HEK293 (cell line): ENCODE measurements at regions not wholly inside any gene's neighbourhood (a gene's known extent, or its start where the extent isn't known, plus 50 kb on each side); places are given as distances from the start of the nearest gene placed in this dataset.

ENCODE experiments used
- CTCF ChIA-PET: fragments of 350-600 bp; formaldehyde crosslinking; extraction: SDS; loops from one replicate; lab custom pipeline; 2021; ENCODE audit warnings: antibody characterized with exemption; lab: Yijun Ruan, JAX
- POLR2A ChIA-PET: fragments of 300-600 bp; formaldehyde crosslinking; extraction: SDS; loops from one replicate; lab custom pipeline; 2020; ENCODE audit warnings: antibody characterized with exemption, inconsistent platforms; lab: Yijun Ruan, JAX
- H3K27ac ChIP-seq: fragments of 200-500 bp; sonication (Bioruptor generic); 2 replicates; pipeline ENCODE4 v1.5.1; 2014; ENCODE audit warnings: low read depth, low read length, control low read depth, inconsistent platforms; ENCODE audit errors: extremely low read depth
- H3K36me3 ChIP-seq, 2 experiments: fragments of 200-500 bp in 1 of 2; sonication (Bioruptor generic) in 1 of 2; 1 replicate in 1 of 2; 2 replicates in 1 of 2; pipeline ENCODE4 v1.5.1; 2014 to 2017; ENCODE audit warnings: inconsistent platforms in 2 of 2, low read length in 2 of 2; ENCODE audit not compliant: control insufficient read depth in 2 of 2, insufficient read depth in 1 of 2
- H3K4me1 ChIP-seq: fragments of 200-500 bp; sonication (Bioruptor generic); 2 replicates; pipeline ENCODE4 v1.5.1; 2014; ENCODE audit warnings: mild to moderate bottlenecking, low read length, inconsistent platforms; ENCODE audit not compliant: control insufficient read depth, insufficient read depth
- H3K4me3 ChIP-seq: 2 replicates; pipeline ENCODE4 v1.5.1; 2011; ENCODE audit warnings: low read depth, mild to moderate bottlenecking, control low read depth, low read length, moderate library complexity
- H3K9me3 ChIP-seq: fragments of 200-500 bp; sonication (Bioruptor generic); 2 replicates; pipeline ENCODE4 v1.5.1; 2014; ENCODE audit warnings: low read depth, low read length, inconsistent platforms; ENCODE audit not compliant: control insufficient read depth, insufficient read depth
- HOXD13 ChIP-seq: sonication (generic); formaldehyde crosslinking; IDR thresholded peaks from 2 replicates; pipeline ENCODE4 v1.8.0; 2022; ENCODE audit warnings: missing genetic modification reagents, borderline replicate concordance
- KLF16 ChIP-seq: fragments of 450-650 bp; formaldehyde crosslinking; IDR thresholded peaks from 2 replicates; pipeline ENCODE4 v1.5.1; 2017; ENCODE audit warnings: missing biosample characterization, missing genetic modification characterization
- KLF9 ChIP-seq: fragments of 450-650 bp; formaldehyde crosslinking; IDR thresholded peaks from 2 replicates; pipeline ENCODE4 v1.5.1; 2016; ENCODE audit warnings: missing biosample characterization, missing genetic modification characterization, low read depth
- MYNN ChIP-seq: fragments of 450-650 bp; formaldehyde crosslinking; IDR thresholded peaks from 2 replicates; pipeline ENCODE4 v1.5.1; 2016; ENCODE audit warnings: missing biosample characterization, missing genetic modification characterization, borderline replicate concordance
- ZNF114 ChIP-seq: fragments of 450-650 bp; formaldehyde crosslinking; IDR thresholded peaks from 2 replicates; pipeline ENCODE4 v1.5.0; 2017; ENCODE audit warnings: missing biosample characterization, missing genetic modification characterization
- ZNF133 ChIP-seq: fragments of 450-650 bp; formaldehyde crosslinking; IDR thresholded peaks from 2 replicates; pipeline ENCODE4 v1.5.1; 2016; ENCODE audit warnings: missing biosample characterization, missing genetic modification characterization
- ZNF138 ChIP-seq: fragments of 450-650 bp; formaldehyde crosslinking; IDR thresholded peaks from 2 replicates; pipeline ENCODE4 v1.5.1; 2016; ENCODE audit warnings: missing biosample characterization, missing genetic modification characterization, borderline replicate concordance
- ZNF140 ChIP-seq: fragments of 450-650 bp; formaldehyde crosslinking; IDR thresholded peaks from 2 replicates; pipeline ENCODE4 v1.5.1; 2016; ENCODE audit warnings: missing biosample characterization, missing genetic modification characterization
- ZNF157 ChIP-seq: fragments of 450-650 bp; formaldehyde crosslinking; IDR thresholded peaks from 2 replicates; pipeline ENCODE4 v1.5.1; 2016; ENCODE audit warnings: missing biosample characterization, missing genetic modification characterization
- ZNF19 ChIP-seq: fragments of 450-650 bp; formaldehyde crosslinking; IDR thresholded peaks from 2 replicates; pipeline ENCODE4; 2016; ENCODE audit warnings: missing biosample characterization, missing genetic modification characterization, low read depth
- ZNF23 ChIP-seq: fragments of 450-650 bp; formaldehyde crosslinking; IDR thresholded peaks from 2 replicates; pipeline ENCODE4 v1.5.1; 2016; ENCODE audit warnings: missing biosample characterization, missing genetic modification characterization, borderline replicate concordance
- ZNF266 ChIP-seq: fragments of 450-650 bp; formaldehyde crosslinking; IDR thresholded peaks from 2 replicates; pipeline ENCODE4 v1.5.1; 2016; ENCODE audit warnings: missing biosample characterization, missing genetic modification characterization, low read depth
- ZNF48 ChIP-seq: fragments of 450-650 bp; formaldehyde crosslinking; IDR thresholded peaks from 2 replicates; pipeline ENCODE4 v1.5.1; 2016; ENCODE audit warnings: missing biosample characterization, missing genetic modification characterization
- ZNF521 ChIP-seq: fragments of 450-650 bp; formaldehyde crosslinking; IDR thresholded peaks from 2 replicates; pipeline ENCODE4 v1.5.1; 2017; ENCODE audit warnings: missing biosample characterization, mild to moderate bottlenecking, missing genetic modification characterization
- ZNF560 ChIP-seq: fragments of 450-650 bp; formaldehyde crosslinking; IDR thresholded peaks from 2 replicates; pipeline ENCODE4 v1.5.1; 2017; ENCODE audit warnings: missing biosample characterization, missing genetic modification characterization, borderline replicate concordance
- ZNF600 ChIP-seq: fragments of 450-650 bp; formaldehyde crosslinking; IDR thresholded peaks from 2 replicates; pipeline ENCODE4 v1.5.1; 2016; ENCODE audit warnings: missing biosample characterization, missing genetic modification characterization
- ZNF624 ChIP-seq: fragments of 450-650 bp; formaldehyde crosslinking; IDR thresholded peaks from 2 replicates; pipeline ENCODE4 v1.5.1; 2017; ENCODE audit warnings: missing biosample characterization, missing genetic modification characterization
- ZNF664 ChIP-seq: fragments of 450-650 bp; formaldehyde crosslinking; IDR thresholded peaks from 2 replicates; pipeline ENCODE4 v1.5.1; 2016; ENCODE audit warnings: missing biosample characterization, missing genetic modification characterization
- ZNF670 ChIP-seq: fragments of 450-650 bp; formaldehyde crosslinking; IDR thresholded peaks from 2 replicates; pipeline ENCODE4 v1.5.1; 2016; ENCODE audit warnings: missing biosample characterization, missing genetic modification characterization, low read depth
- ZNF76 ChIP-seq: fragments of 450-650 bp; formaldehyde crosslinking; IDR thresholded peaks from 2 replicates; pipeline ENCODE4; 2016; ENCODE audit warnings: low read depth, missing biosample characterization, missing genetic modification characterization, borderline replicate concordance
- ZNF843 ChIP-seq: fragments of 450-650 bp; formaldehyde crosslinking; IDR thresholded peaks from 2 replicates; pipeline ENCODE4 v1.5.1; 2016; ENCODE audit warnings: missing biosample characterization, missing genetic modification characterization
- ZXDB ChIP-seq: fragments of 450-650 bp; formaldehyde crosslinking; IDR thresholded peaks from 2 replicates; pipeline ENCODE4 v1.5.1; 2016; ENCODE audit warnings: missing biosample characterization, missing genetic modification characterization
- TF ChIP-seq, protein P1 (sequence below): fragments of 450-650 bp; formaldehyde crosslinking; IDR thresholded peaks from 2 replicates; pipeline ENCODE4 v1.5.1; 2016; ENCODE audit warnings: missing biosample characterization, missing genetic modification characterization
- TF ChIP-seq, protein P2 (sequence below): fragments of 450-650 bp; formaldehyde crosslinking; IDR thresholded peaks from 2 replicates; pipeline ENCODE4 v1.5.1; 2016; ENCODE audit warnings: missing biosample characterization, missing genetic modification characterization, borderline replicate concordance

DNA sequence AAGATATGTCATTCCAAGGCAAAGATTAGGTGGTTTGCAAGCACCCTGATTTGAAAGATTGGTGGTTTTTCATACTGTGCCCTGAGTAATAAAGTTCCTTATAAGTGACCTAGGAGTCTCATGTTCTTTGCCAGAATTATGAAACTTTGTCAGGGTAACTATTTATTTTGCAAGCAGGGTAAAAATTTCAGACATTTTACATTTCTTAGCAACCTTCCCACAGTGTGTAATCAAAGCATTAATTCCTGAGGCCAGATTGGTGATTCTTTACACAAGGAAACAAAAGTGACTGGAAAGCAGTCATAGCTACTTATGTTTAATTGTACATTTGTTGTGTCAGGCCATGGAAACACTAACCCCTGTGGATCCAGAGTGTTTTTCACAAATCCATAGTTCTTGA lies 998.0 kb upstream of the B3GALT2 start:
- ChIA-PET POLR2A (no interaction called here), CTCF (no interaction called here)
- H3K4me3 ChIP-seq: no peak overlapping the region
- no peaks in the 10 kb centered on the region for H3K36me3 ChIP-seq
- H3K4me1 ChIP-seq: no peaks in the 10 kb centered on the region
- no peaks in the 10 kb centered on the region for H3K9me3 ChIP-seq
- H3K27ac ChIP-seq: no peak overlapping the region
- TF ChIP-seq ZNF23 (tag by site-specific recombination) (no peak), ZNF48 (tag by site-specific recombination) (no peak)
- TF ChIP-seq, all 188 proteins: peak for 0

DNA sequence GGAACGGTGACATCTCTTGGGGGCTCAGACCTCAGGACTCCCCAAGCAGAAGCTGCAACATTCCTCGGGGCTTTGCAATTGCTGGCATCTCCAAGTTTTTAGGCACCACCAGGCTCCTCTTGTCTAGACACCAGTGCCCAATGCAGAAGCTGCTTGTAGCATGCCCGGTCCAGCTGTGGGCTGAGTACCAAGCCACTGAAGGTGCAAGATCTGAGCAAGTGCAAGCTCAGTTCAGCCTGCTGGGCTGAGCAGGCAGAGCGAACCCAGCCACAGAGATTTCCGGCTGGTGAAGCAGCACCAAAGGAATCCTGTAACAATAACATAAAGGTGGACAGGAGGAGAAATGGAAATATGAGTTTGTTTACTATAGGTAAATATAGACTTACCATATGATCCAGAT lies 995.4 kb upstream of the B3GALT2 start:
- ChIA-PET POLR2A (no interaction called here), CTCF (no interaction called here)
- TF ChIP-seq ZXDB (no peak), KLF16 (tag by site-specific recombination) (no peak), ZNF560 (tag by site-specific recombination) (no peak), ZNF266 (tag by site-specific recombination) (no peak), ZNF19 (no peak)

GRCh38 chr1:194176212-194176611 lies 989.8 kb upstream of the B3GALT2 start:
- H3K9me3 ChIP-seq: no peaks in the 10 kb centered on the region
- CTCF ChIA-PET: no interaction called here
- no peaks in the 10 kb centered on the region for H3K36me3 ChIP-seq
- POLR2A ChIA-PET: no interaction called here
- no peak overlapping the region for H3K27ac ChIP-seq
- no peaks in the 10 kb centered on the region for H3K4me1 ChIP-seq
- no peak overlapping the region for H3K4me3 ChIP-seq
- TF ChIP-seq ZNF624 (tag by site-specific recombination): no peak
- TF ChIP-seq MYNN (tag by site-specific recombination): no peak
- no peak for TF ChIP-seq ZNF138 (tag by site-specific recombination)
- no peak for TF ChIP-seq ZNF600 (tag by site-specific recombination)
- TF ChIP-seq ZNF23 (tag by site-specific recombination): no peak
- TF ChIP-seq KLF9: no peak
- no peak for TF ChIP-seq ZNF521 (tag by site-specific recombination)
- TF ChIP-seq ZNF843: no peak
- no peak for TF ChIP-seq ZNF140 (tag by site-specific recombination)
- TF ChIP-seq ZNF133 (tag by site-specific recombination): no peak
- no peak for TF ChIP-seq ZNF114
- no peak for TF ChIP-seq ZNF76 (tag by site-specific recombination)
- TF ChIP-seq ZNF664 (tag by site-specific recombination): no peak
- no peak for TF ChIP-seq ZNF157 (tag by site-specific recombination)
- TF ChIP-seq, protein P1, sequence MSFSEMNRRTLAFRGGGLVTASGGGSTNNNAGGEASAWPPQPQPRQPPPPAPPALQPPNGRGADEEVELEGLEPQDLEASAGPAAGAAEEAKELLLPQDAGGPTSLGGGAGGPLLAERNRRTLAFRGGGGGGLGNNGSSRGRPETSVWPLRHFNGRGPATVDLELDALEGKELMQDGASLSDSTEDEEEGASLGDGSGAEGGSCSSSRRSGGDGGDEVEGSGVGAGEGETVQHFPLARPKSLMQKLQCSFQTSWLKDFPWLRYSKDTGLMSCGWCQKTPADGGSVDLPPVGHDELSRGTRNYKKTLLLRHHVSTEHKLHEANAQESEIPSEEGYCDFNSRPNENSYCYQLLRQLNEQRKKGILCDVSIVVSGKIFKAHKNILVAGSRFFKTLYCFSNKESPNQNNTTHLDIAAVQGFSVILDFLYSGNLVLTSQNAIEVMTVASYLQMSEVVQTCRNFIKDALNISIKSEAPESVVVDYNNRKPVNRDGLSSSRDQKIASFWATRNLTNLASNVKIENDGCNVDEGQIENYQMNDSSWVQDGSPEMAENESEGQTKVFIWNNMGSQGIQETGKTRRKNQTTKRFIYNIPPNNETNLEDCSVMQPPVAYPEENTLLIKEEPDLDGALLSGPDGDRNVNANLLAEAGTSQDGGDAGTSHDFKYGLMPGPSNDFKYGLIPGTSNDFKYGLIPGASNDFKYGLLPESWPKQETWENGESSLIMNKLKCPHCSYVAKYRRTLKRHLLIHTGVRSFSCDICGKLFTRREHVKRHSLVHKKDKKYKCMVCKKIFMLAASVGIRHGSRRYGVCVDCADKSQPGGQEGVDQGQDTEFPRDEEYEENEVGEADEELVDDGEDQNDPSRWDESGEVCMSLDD (tag by site-specific recombination): no peak
- TF ChIP-seq, protein P2, sequence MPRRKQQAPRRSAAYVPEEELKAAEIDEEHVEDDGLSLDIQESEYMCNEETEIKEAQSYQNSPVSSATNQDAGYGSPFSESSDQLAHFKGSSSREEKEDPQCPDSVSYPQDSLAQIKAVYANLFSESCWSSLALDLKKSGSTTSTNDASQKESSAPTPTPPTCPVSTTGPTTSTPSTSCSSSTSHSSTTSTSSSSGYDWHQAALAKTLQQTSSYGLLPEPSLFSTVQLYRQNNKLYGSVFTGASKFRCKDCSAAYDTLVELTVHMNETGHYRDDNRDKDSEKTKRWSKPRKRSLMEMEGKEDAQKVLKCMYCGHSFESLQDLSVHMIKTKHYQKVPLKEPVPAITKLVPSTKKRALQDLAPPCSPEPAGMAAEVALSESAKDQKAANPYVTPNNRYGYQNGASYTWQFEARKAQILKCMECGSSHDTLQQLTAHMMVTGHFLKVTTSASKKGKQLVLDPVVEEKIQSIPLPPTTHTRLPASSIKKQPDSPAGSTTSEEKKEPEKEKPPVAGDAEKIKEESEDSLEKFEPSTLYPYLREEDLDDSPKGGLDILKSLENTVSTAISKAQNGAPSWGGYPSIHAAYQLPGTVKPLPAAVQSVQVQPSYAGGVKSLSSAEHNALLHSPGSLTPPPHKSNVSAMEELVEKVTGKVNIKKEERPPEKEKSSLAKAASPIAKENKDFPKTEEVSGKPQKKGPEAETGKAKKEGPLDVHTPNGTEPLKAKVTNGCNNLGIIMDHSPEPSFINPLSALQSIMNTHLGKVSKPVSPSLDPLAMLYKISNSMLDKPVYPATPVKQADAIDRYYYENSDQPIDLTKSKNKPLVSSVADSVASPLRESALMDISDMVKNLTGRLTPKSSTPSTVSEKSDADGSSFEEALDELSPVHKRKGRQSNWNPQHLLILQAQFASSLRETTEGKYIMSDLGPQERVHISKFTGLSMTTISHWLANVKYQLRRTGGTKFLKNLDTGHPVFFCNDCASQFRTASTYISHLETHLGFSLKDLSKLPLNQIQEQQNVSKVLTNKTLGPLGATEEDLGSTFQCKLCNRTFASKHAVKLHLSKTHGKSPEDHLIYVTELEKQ (tag by site-specific recombination): no peak
- TF ChIP-seq HOXD13 (CRISPR knock-in tag): no peak
- TF ChIP-seq ZNF670 (tag by site-specific recombination): no peak

More for the DNA sequence above, 995.4 kb upstream of the B3GALT2 start:
- no peaks in the 10 kb centered on the region for H3K4me1 ChIP-seq
- no peak overlapping the region for H3K27ac ChIP-seq
- no peaks in the 10 kb centered on the region for H3K36me3 ChIP-seq
- H3K9me3 ChIP-seq: no peaks in the 10 kb centered on the region
- no peak overlapping the region for H3K4me3 ChIP-seq
